Lower lobe of right lung (tissue), 2 donors: ENCODE measurements at regions not wholly inside any gene's neighbourhood (a gene's known extent, or its start where the extent isn't known, plus 50 kb on each side); places are given as distances from the start of the nearest gene placed in this dataset.

Source experiments
- ATAC-seq, 2 donors: fragments of 200-7000 bp; cut with Tn5 transposase; one replicate each; pipeline ENCODE4 v1.9.1; 2020 to 2022; ENCODE audit warnings: mild to moderate bottlenecking in 2 of 2, moderate library complexity in 2 of 2
- DNase-seq: peaks from one replicate; pipeline ENCODE4 v3.0.0-alpha.2; 2020
- H3K27ac ChIP-seq: fragments of 200-600 bp; one replicate; pipeline ENCODE4 v1.8.0; 2022
- H3K27me3 ChIP-seq: fragments of 200-600 bp; one replicate; pipeline ENCODE4 v1.8.0; 2022; ENCODE audit warnings: low read depth
- H3K36me3 ChIP-seq: fragments of 200-600 bp; one replicate; pipeline ENCODE4 v1.8.0; 2022; ENCODE audit warnings: mild to moderate bottlenecking
- H3K4me1 ChIP-seq: fragments of 200-600 bp; one replicate; pipeline ENCODE4 v1.8.0; 2022
- H3K4me3 ChIP-seq: fragments of 200-600 bp; one replicate; pipeline ENCODE4 v1.8.0; 2022; ENCODE audit warnings: mild to moderate bottlenecking
- H3K9me3 ChIP-seq: fragments of 200-600 bp; one replicate; pipeline ENCODE4 v1.8.0; 2022
- CTCF ChIP-seq: fragments of 200-600 bp; IDR thresholded peaks from one replicate; pipeline ENCODE4 v1.8.0; 2022; ENCODE audit warnings: antibody characterized with exemption, mild to moderate bottlenecking
- intact Hi-C: fragments of 100-400 bp; cut with DNase I; formaldehyde crosslinking; loops from one replicate; pipeline ENCODE4 v1.11.0; 2022
- donor health status: DM: no; HTN: yes; CAD: no; lungs with severe emphysema.

DNA sequence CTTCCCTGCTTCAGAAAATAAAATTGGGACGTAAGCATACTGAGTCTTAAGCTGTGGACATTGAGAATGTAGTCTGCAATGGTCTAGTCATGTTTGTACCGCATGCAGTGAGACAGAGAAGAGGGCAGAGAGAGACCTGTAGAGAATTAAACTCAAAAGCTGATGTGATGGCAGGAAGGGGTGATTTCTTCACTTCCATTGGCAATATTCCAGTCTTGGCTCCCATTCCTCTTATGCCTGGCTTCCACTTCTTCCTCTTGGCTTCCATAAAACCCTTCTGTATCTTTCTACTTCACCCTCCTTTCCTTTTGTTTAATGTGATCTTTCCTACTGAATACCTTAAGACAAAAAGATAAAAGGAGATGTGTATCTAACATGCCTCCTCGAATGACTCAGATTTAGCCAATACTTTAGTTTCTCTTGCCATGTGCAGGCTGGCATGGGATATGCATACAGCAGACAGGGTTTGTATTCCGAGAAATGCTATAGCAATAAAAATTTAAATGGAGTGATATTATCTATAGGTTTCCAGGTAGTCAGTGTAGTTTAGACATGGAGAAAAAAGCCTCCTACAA lies 423.1 kb upstream of the DYNLRB2 start:
- H3K4me3 ChIP-seq, result no peak overlapping the region
- H3K9me3 ChIP-seq, result no peaks in the 10 kb centered on the region
- H3K27me3 ChIP-seq, result no peaks in the 10 kb centered on the region
- no peaks in the 10 kb centered on the region for H3K4me1 ChIP-seq
- no peak for TF ChIP-seq CTCF
- ATAC-seq (no peak), DNase-seq (no peak)
- no peak overlapping the region for H3K27ac ChIP-seq
- intact Hi-C loops, result no loop called here
- H3K36me3 ChIP-seq, result no peaks in the 10 kb centered on the region

- DNase-seq (no peak), ATAC-seq (no peak)
- intact Hi-C loops, result no loop called here
- H3K4me1 ChIP-seq, result no peaks in the 10 kb centered on the region
- no peaks in the 10 kb centered on the region for H3K36me3 ChIP-seq
- no peak overlapping the region for H3K4me3 ChIP-seq
- H3K9me3 ChIP-seq, result no peaks in the 10 kb centered on the region
- no peak overlapping the region for H3K27ac ChIP-seq
- TF ChIP-seq CTCF, result no peak
- H3K27me3 ChIP-seq, result no peaks in the 10 kb centered on the region
Observed at GRCh38 chr16:80116711-80117110, 424.1 kb upstream of the DYNLRB2 start.

DNA sequence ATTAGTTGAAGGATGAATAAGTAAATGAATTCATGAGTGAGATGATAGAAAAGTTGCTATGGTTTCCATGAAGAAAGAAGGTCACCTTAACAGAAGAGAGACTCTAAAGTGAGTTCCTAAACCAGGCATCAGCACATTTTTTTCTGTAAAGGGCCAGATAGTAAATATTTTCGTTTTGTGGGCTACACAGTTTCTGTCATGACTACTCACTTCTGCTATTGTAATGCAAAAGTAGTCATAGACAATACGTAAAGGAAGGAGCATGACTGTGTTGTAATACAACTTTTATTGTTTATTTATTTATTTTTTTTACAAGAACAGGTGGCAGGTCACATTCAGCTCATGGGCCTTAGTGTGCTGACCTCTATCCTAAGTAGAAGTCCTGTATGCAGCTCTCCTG lies 426.1 kb upstream of the DYNLRB2 start:
- intact Hi-C loops, result no loop called here
- no peaks in the 10 kb centered on the region for H3K4me1 ChIP-seq
- no peak overlapping the region for H3K4me3 ChIP-seq
- no peaks in the 10 kb centered on the region for H3K36me3 ChIP-seq
- DNase-seq (no peak), ATAC-seq (no peak)
- no peak for TF ChIP-seq CTCF
- H3K27ac ChIP-seq, result no peak overlapping the region
- no peaks in the 10 kb centered on the region for H3K27me3 ChIP-seq
- H3K9me3 ChIP-seq, result no peaks in the 10 kb centered on the region

GRCh38 chr16:80113873-80114574 lies 426.8 kb upstream of the DYNLRB2 start:
- Histone ChIP-seq H3K27ac (no peak overlapping the region), H3K4me1 (no peaks in the 10 kb centered on the region), H3K36me3 (no peaks in the 10 kb centered on the region), H3K4me3 (no peak overlapping the region), H3K9me3 (no peaks in the 10 kb centered on the region), H3K27me3 (no peaks in the 10 kb centered on the region)
- no peak for TF ChIP-seq CTCF
- DNase-seq (no peak), ATAC-seq (no peak)
- intact Hi-C loops, result no loop called here

- ATAC-seq, result no peak
- Histone ChIP-seq H3K27ac (no peak overlapping the region), H3K9me3 (no peaks in the 10 kb centered on the region), H3K4me1 (no peaks in the 10 kb centered on the region), H3K27me3 (no peaks in the 10 kb centered on the region), H3K36me3 (no peaks in the 10 kb centered on the region), H3K4me3 (no peak overlapping the region)
- TF ChIP-seq CTCF, result no peak
- no peak for DNase-seq
- intact Hi-C loops, result no loop called here
Observed at GRCh38 chr16:80109581-80109980, 431.2 kb upstream of the DYNLRB2 start.
